NCI-H2227 treated with DMSO at 0.1 percent for 48 hours (cell line): ENCODE measurements at regions not wholly inside any gene's neighbourhood (a gene's known extent, or its start where the extent isn't known, plus 50 kb on each side); places are given as distances from the start of the nearest gene placed in this dataset.

Experiments
- DNase-seq: peaks from one replicate; lab custom pipeline; 2025; lab: John Stamatoyannopoulos, UW

- no peak for DNase-seq
Observed at GRCh38 chr6:165753506-165753905, 90.5 kb upstream of the PDE10A start.

GRCh38 chr6:165752451-165752850 lies 89.4 kb upstream of the PDE10A start:
- DNase-seq: no peak

GRCh38 chr6:165751486-165751885 lies 88.4 kb upstream of the PDE10A start:
- no peak for DNase-seq

GRCh38 chr6:165749163-165749562 lies 86.1 kb upstream of the PDE10A start:
- DNase-seq: no peak

- DNase-seq: no peak
Observed at GRCh38 chr6:165748390-165748789, 85.3 kb upstream of the PDE10A start.

GRCh38 chr6:165747963-165748362 lies 84.9 kb upstream of the PDE10A start:
- DNase-seq: no peak

- no peak for DNase-seq
Observed at GRCh38 chr6:165746331-165746730, 83.3 kb upstream of the PDE10A start.

GRCh38 chr6:165745492-165745891 lies 82.5 kb upstream of the PDE10A start:
- DNase-seq: no peak

GRCh38 chr6:165744555-165745228 lies 81.7 kb upstream of the PDE10A start:
- DNase-seq: no peak

GRCh38 chr6:165743366-165743898 lies 80.4 kb upstream of the PDE10A start:
- no peak for DNase-seq

GRCh38 chr6:165742047-165742446 lies 79.0 kb upstream of the PDE10A start:
- no peak for DNase-seq

GRCh38 chr6:165737396-165737795 lies 74.4 kb upstream of the PDE10A start:
- DNase-seq: no peak

- no peak for DNase-seq
Observed at GRCh38 chr6:165735065-165735464, 72.0 kb upstream of the PDE10A start.

- no peak for DNase-seq
Observed at GRCh38 chr6:165733489-165733791, 70.4 kb upstream of the PDE10A start.

GRCh38 chr6:165732696-165733488 lies 69.9 kb upstream of the PDE10A start:
- no peak for DNase-seq

GRCh38 chr6:165729307-165729936 lies 66.4 kb upstream of the PDE10A start:
- no peak for DNase-seq

GRCh38 chr6:165728216-165728615 lies 65.2 kb upstream of the PDE10A start:
- DNase-seq: no peak

- DNase-seq: no peak
Observed at GRCh38 chr6:165726965-165727381, 63.9 kb upstream of the PDE10A start.

GRCh38 chr6:165726290-165726875 lies 63.3 kb upstream of the PDE10A start:
- no peak for DNase-seq

GRCh38 chr6:165725201-165725600 lies 62.2 kb upstream of the PDE10A start:
- DNase-seq: no peak

GRCh38 chr6:165723326-165723725 lies 60.3 kb upstream of the PDE10A start:
- DNase-seq: no peak

GRCh38 chr6:165722022-165722421 lies 59.0 kb upstream of the PDE10A start:
- DNase-seq: no peak

- DNase-seq: no peak
Observed at GRCh38 chr6:165721356-165721755, 58.3 kb upstream of the PDE10A start.
